Karpas-422 (cell line): ENCODE measurements at regions not wholly inside any gene's neighbourhood (a gene's known extent, or its start where the extent isn't known, plus 50 kb on each side); places are given as distances from the start of the nearest gene placed in this dataset.

Experiments used
- DNase-seq: peaks from one replicate; pipeline ENCODE4 v3.0.0-alpha.2; 2015
- H2AFZ ChIP-seq: fragments of 200-600 bp; sonication (generic); 2 replicates; pipeline ENCODE4 v1.6.1; 2014; ENCODE audit warnings: antibody characterized with exemption, low read length, mixed read lengths
- H3K27ac ChIP-seq: fragments of 200-600 bp; sonication (generic); 2 replicates; pipeline ENCODE4 v1.5.1; 2014; ENCODE audit warnings: mild to moderate bottlenecking, low read length, moderate library complexity
- H3K27me3 ChIP-seq: fragments of 200-600 bp; sonication (generic); 2 replicates; pipeline ENCODE4 v1.6.1; 2014; ENCODE audit warnings: low read length, mixed read lengths
- H3K36me3 ChIP-seq: fragments of 200-600 bp; sonication (generic); 2 replicates; pipeline ENCODE4 v1.6.1; 2014; ENCODE audit warnings: low read length, mixed read lengths; ENCODE audit not compliant: insufficient read depth
- H3K4me1 ChIP-seq: fragments of 200-600 bp; sonication (generic); 2 replicates; pipeline ENCODE4 v1.6.1; 2014; ENCODE audit warnings: mild to moderate bottlenecking, low read length, mixed read lengths
- H3K4me2 ChIP-seq: fragments of 200-600 bp; sonication (generic); 2 replicates; pipeline ENCODE4 v1.6.1; 2014; ENCODE audit warnings: low read length, low read depth, mild to moderate bottlenecking; ENCODE audit not compliant: poor library complexity, severe bottlenecking
- H3K4me3 ChIP-seq: fragments of 200-600 bp; sonication (generic); 2 replicates; pipeline ENCODE4 v1.5.1; 2014; ENCODE audit warnings: mild to moderate bottlenecking, antibody characterized with exemption, low read length, mixed read lengths
- H3K79me2 ChIP-seq: fragments of 200-600 bp; sonication (generic); 2 replicates; pipeline ENCODE4 v1.6.1; 2014; ENCODE audit warnings: mild to moderate bottlenecking, low read length, mixed read lengths
- H3K9ac ChIP-seq: fragments of 200-600 bp; sonication (generic); 2 replicates; pipeline ENCODE4 v1.6.0; 2014; ENCODE audit warnings: low read length
- H3K9me2 ChIP-seq: fragments of 200-600 bp; sonication (generic), shearing (Covaris generic); replicated peaks from 2 replicates; pipeline ENCODE4 v1.6.0; 2014; ENCODE audit warnings: mild to moderate bottlenecking, low read length, moderate library complexity; ENCODE audit not compliant: insufficient read depth
- H3K9me3 ChIP-seq: fragments of 300-700, 200-600 bp; sonication (generic); 2 replicates; pipeline ENCODE4 v1.6.1; 2014; ENCODE audit warnings: low read length, mixed read lengths
- H4K20me1 ChIP-seq: fragments of 200-600 bp; sonication (generic); 2 replicates; pipeline ENCODE4 v1.6.1; 2014; ENCODE audit warnings: mild to moderate bottlenecking, antibody characterized with exemption, low read length, low read depth; ENCODE audit not compliant: insufficient read depth

- no peaks in the 10 kb centered on the region for H3K9me3 ChIP-seq
- H3K9me2 ChIP-seq = no peaks in the 10 kb centered on the region
- H3K36me3 ChIP-seq = no peaks in the 10 kb centered on the region
- no peaks in the 10 kb centered on the region for H3K79me2 ChIP-seq
- H3K4me3 ChIP-seq = no peak overlapping the region
- H2AFZ ChIP-seq = no peak overlapping the region
- no peak overlapping the region for H3K27ac ChIP-seq
- DNase-seq = peak; percentile 89
- no peak overlapping the region for H3K9ac ChIP-seq
- no peaks in the 10 kb centered on the region for H3K27me3 ChIP-seq
- H4K20me1 ChIP-seq = no peaks in the 10 kb centered on the region
- H3K4me1 ChIP-seq = peaks cover 7% of the 10 kb centered on the region
- no peak overlapping the region for H3K4me2 ChIP-seq
Observed at GRCh38 chr1:84753516-84754385, 63.5 kb upstream of the SSX2IP start.

- Histone ChIP-seq H3K79me2 (no peaks in the 10 kb centered on the region), H3K27ac (no peak overlapping the region), H3K27me3 (no peaks in the 10 kb centered on the region), H3K9me2 (no peaks in the 10 kb centered on the region), H3K9me3 (no peaks in the 10 kb centered on the region), H3K4me2 (no peak overlapping the region), H3K9ac (no peak overlapping the region), H3K36me3 (no peaks in the 10 kb centered on the region), H2AFZ (no peak overlapping the region), H4K20me1 (no peaks in the 10 kb centered on the region), H3K4me1 (no peaks in the 10 kb centered on the region), H3K4me3 (no peak overlapping the region)
- no peak for DNase-seq
Observed at GRCh38 chr1:84750110-84750730, 60.0 kb upstream of the SSX2IP start.

- Histone ChIP-seq H3K79me2 (no peaks in the 10 kb centered on the region), H3K4me2 (no peak overlapping the region), H3K36me3 (no peaks in the 10 kb centered on the region), H3K9me2 (no peaks in the 10 kb centered on the region), H4K20me1 (no peaks in the 10 kb centered on the region), H2AFZ (no peak overlapping the region), H3K4me1 (no peaks in the 10 kb centered on the region), H3K9ac (no peak overlapping the region), H3K4me3 (no peak overlapping the region), H3K27ac (no peak overlapping the region), H3K9me3 (no peaks in the 10 kb centered on the region), H3K27me3 (no peaks in the 10 kb centered on the region)
- DNase-seq = no peak
Observed at GRCh38 chr1:84749427-84749826, 59.2 kb upstream of the SSX2IP start.

- Histone ChIP-seq H3K27ac (no peak overlapping the region), H2AFZ (no peak overlapping the region), H3K9ac (no peak overlapping the region), H4K20me1 (no peaks in the 10 kb centered on the region), H3K27me3 (no peaks in the 10 kb centered on the region), H3K79me2 (no peaks in the 10 kb centered on the region), H3K9me2 (no peaks in the 10 kb centered on the region), H3K36me3 (no peaks in the 10 kb centered on the region), H3K4me1 (no peaks in the 10 kb centered on the region), H3K4me3 (no peak overlapping the region), H3K4me2 (no peak overlapping the region), H3K9me3 (no peaks in the 10 kb centered on the region)
- DNase-seq = no peak
Observed at GRCh38 chr1:84748364-84748763, 58.1 kb upstream of the SSX2IP start.

GRCh38 chr1:84745857-84746256 lies 55.6 kb upstream of the SSX2IP start:
- H3K79me2 ChIP-seq = no peaks in the 10 kb centered on the region
- H3K9ac ChIP-seq = no peak overlapping the region
- H2AFZ ChIP-seq = no peak overlapping the region
- no peaks in the 10 kb centered on the region for H3K36me3 ChIP-seq
- H4K20me1 ChIP-seq = no peaks in the 10 kb centered on the region
- no peak for DNase-seq
- H3K27me3 ChIP-seq = no peaks in the 10 kb centered on the region
- H3K4me1 ChIP-seq = no peaks in the 10 kb centered on the region
- no peak overlapping the region for H3K4me3 ChIP-seq
- no peaks in the 10 kb centered on the region for H3K9me3 ChIP-seq
- H3K9me2 ChIP-seq = no peaks in the 10 kb centered on the region
- no peak overlapping the region for H3K4me2 ChIP-seq
- no peak overlapping the region for H3K27ac ChIP-seq

GRCh38 chr1:84743896-84744295 lies 53.6 kb upstream of the SSX2IP start:
- Histone ChIP-seq H3K9me3 (no peaks in the 10 kb centered on the region), H4K20me1 (no peaks in the 10 kb centered on the region), H3K9ac (no peak overlapping the region), H3K9me2 (no peaks in the 10 kb centered on the region), H3K4me3 (no peak overlapping the region), H3K36me3 (no peaks in the 10 kb centered on the region), H3K4me1 (no peaks in the 10 kb centered on the region), H3K27me3 (no peaks in the 10 kb centered on the region), H3K27ac (no peak overlapping the region), H3K79me2 (no peaks in the 10 kb centered on the region), H2AFZ (no peak overlapping the region), H3K4me2 (no peak overlapping the region)
- no peak for DNase-seq

GRCh38 chr1:84742653-84743052 lies 52.4 kb upstream of the SSX2IP start:
- no peak overlapping the region for H3K4me3 ChIP-seq
- H3K4me2 ChIP-seq = no peak overlapping the region
- no peak for DNase-seq
- H3K4me1 ChIP-seq = no peaks in the 10 kb centered on the region
- H4K20me1 ChIP-seq = no peaks in the 10 kb centered on the region
- H2AFZ ChIP-seq = no peak overlapping the region
- no peak overlapping the region for H3K9ac ChIP-seq
- H3K9me3 ChIP-seq = no peaks in the 10 kb centered on the region
- no peaks in the 10 kb centered on the region for H3K79me2 ChIP-seq
- no peaks in the 10 kb centered on the region for H3K36me3 ChIP-seq
- H3K27ac ChIP-seq = no peak overlapping the region
- H3K9me2 ChIP-seq = no peaks in the 10 kb centered on the region
- no peaks in the 10 kb centered on the region for H3K27me3 ChIP-seq

GRCh38 chr1:84740050-84740714 lies 49.9 kb upstream of the SSX2IP start:
- H3K4me2 ChIP-seq = no peak overlapping the region
- no peak overlapping the region for H3K4me3 ChIP-seq
- H3K27ac ChIP-seq = no peak overlapping the region
- no peak overlapping the region for H3K9ac ChIP-seq
- no peaks in the 10 kb centered on the region for H3K9me2 ChIP-seq
- DNase-seq = no peak
- no peaks in the 10 kb centered on the region for H3K27me3 ChIP-seq
- no peaks in the 10 kb centered on the region for H3K79me2 ChIP-seq
- no peaks in the 10 kb centered on the region for H3K9me3 ChIP-seq
- H3K4me1 ChIP-seq = no peaks in the 10 kb centered on the region
- H3K36me3 ChIP-seq = no peaks in the 10 kb centered on the region
- H2AFZ ChIP-seq = no peak overlapping the region
- H4K20me1 ChIP-seq = no peaks in the 10 kb centered on the region
